NCI-H82 treated with DMSO at 0.1 percent for 48 hours (cell line): ENCODE measurements at regions not wholly inside any gene's neighbourhood (a gene's known extent, or its start where the extent isn't known, plus 50 kb on each side); places are given as distances from the start of the nearest gene placed in this dataset.
"Not testable (repeated sequence)": the region's sequence is repeated elsewhere in the genome, so short reads cannot be mapped to it uniquely, and the experiment has no call there.

Experiments
- DNase-seq: peaks from one replicate; lab custom pipeline; 2025; ENCODE audit not compliant: unreplicated experiment; lab: John Stamatoyannopoulos, UW

GRCh38 chr4:55696424-55696823, 60.3 kb upstream of the NMU start:
- not testable (repeated sequence) for DNase-seq

GRCh38 chr4:55706541-55706940, 70.4 kb upstream of the NMU start:
- no peak for DNase-seq

GRCh38 chr4:55707507-55707906, 71.4 kb upstream of the NMU start:
- no peak for DNase-seq

GRCh38 chr4:55707991-55708390, 71.9 kb upstream of the NMU start:
- not testable (repeated sequence) for DNase-seq

- DNase-seq = not testable (repeated sequence)
These were observed 76.7 kb upstream of the NMU start for GRCh38 chr4:55712835-55713234.

GRCh38 chr4:55721651-55722050, 85.6 kb upstream of the NMU start:
- no peak for DNase-seq

- DNase-seq = peak; percentile 26
These were observed 86.0 kb upstream of the NMU start for GRCh38 chr4:55722132-55722531.

GRCh38 chr4:55723403-55723802, 87.3 kb upstream of the NMU start:
- no peak for DNase-seq

- no peak for DNase-seq
These were observed 89.0 kb upstream of the NMU start for GRCh38 chr4:55725057-55725456.

GRCh38 chr4:55727746-55728145, 91.6 kb upstream of the NMU start:
- no peak for DNase-seq

- DNase-seq = no peak
These were observed 90.0 kb upstream of the EXOC1L start for GRCh38 chr4:55729351-55730279.

GRCh38 chr4:55730280-55730931, 89.2 kb upstream of the EXOC1L start:
- no peak for DNase-seq

GRCh38 chr4:55731959-55732358, 87.6 kb upstream of the EXOC1L start:
- DNase-seq = no peak

GRCh38 chr4:55732864-55733263, 86.7 kb upstream of the EXOC1L start:
- DNase-seq = no peak

- DNase-seq = no peak
These were observed 85.7 kb upstream of the EXOC1L start for GRCh38 chr4:55733932-55734331.

GRCh38 chr4:55736605-55737183, 82.9 kb upstream of the EXOC1L start:
- DNase-seq = no peak

- no peak for DNase-seq
These were observed 76.9 kb upstream of the EXOC1L start for GRCh38 chr4:55742655-55743202.

GRCh38 chr4:55744369-55744768, 75.2 kb upstream of the EXOC1L start:
- no peak for DNase-seq

- no peak for DNase-seq
These were observed 74.6 kb upstream of the EXOC1L start for GRCh38 chr4:55745014-55745413.

GRCh38 chr4:55747793-55748192, 71.8 kb upstream of the EXOC1L start:
- no peak for DNase-seq

- no peak for DNase-seq
These were observed 69.9 kb upstream of the EXOC1L start for GRCh38 chr4:55749666-55750065.

GRCh38 chr4:55752810-55753209, 66.8 kb upstream of the EXOC1L start:
- DNase-seq = no peak
